ENCODE measurements at regions not wholly inside any gene's neighbourhood (a gene's known extent, or its start where the extent isn't known, plus 50 kb on each side); places are given as distances from the start of the nearest gene placed in this dataset.
"Not testable (repeated sequence)": the region's sequence is repeated elsewhere in the genome, so short reads cannot be mapped to it uniquely, and the experiment has no call there.

GRCh38 chr3:145191543-145191942, 969.4 kb downstream of the PLOD2 start:
- no peak for ATAC-seq

DNA sequence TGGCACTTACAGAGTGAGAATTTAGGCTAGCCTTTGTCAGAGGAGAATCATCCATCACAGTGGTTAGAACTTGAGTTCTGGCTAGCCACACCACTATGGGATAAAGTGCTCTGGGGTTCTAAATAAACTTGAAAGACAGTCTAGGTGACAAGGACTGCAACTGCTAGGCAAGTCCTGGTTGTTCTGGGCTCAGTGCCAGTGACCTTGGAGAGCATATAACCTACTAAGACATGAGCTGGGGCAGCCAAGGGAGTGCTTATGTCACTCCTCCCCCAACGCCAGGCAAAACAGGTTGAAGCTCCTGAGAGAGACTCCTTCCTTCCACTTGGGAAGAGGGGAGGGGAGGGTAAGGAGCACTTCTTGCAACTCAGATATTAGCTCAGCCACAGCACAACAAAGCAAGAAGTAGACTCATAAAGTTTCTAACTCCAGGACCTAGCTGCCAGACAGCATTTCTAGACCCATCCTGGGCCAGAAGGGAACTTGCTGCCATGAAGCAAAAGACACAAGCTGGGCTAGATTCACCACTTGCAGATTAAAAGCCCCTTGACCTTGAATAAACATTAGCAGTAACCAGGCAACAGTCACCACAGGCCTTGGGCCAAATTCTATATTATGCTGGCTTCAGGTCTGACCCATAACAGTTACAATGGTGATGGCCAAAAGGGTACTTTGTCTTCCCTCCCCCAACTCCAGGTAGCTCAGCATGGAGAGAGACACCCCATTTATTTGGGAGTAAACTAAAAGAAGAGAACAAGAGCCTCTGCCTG, 963.7 kb downstream of the PLOD2 start:
- ATAC-seq: no peak

DNA sequence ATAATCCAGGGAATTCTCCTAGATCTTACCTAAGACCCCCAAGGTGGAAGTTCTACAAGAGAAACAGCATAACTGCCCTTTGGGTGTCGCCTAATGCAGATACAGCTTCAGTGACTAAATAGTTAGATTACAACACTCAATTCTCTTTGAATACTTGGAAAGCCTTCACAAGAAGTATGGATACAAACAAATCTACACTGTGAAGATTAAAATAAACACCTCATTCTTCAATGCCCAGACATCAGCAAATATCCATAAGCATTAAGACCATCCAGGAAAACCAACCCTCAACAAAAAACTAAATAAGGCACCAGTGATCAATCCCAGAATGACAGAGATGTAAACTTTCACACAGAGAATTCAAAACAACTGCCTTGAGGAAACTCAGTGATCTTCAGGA, 963.2 kb downstream of the PLOD2 start:
- ATAC-seq: no peak

GRCh38 chr3:145209561-145209960, 951.4 kb downstream of the PLOD2 start:
- ATAC-seq: no peak

- ATAC-seq: no peak
Observed at GRCh38 chr3:145219355-145220235, 941.4 kb downstream of the PLOD2 start.

DNA sequence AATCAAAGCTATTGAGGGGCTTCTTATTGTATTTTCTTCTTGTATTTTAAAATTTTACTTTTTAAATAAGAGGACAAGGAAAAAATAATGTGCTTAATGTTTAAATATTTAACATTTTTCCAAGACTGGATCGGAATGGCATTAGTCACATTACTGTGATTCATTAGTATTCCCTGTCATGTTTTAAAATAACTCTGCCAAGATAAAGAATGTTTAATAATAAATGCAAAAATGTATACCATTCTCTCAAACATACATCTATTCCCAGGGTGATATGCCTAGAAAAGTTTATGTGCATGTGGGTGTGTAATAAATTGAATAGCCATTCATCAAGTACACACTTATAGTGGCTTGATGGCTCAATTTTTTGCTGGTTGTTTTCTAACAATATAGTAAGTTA, 936.1 kb downstream of the PLOD2 start:
- no peak for ATAC-seq

DNA sequence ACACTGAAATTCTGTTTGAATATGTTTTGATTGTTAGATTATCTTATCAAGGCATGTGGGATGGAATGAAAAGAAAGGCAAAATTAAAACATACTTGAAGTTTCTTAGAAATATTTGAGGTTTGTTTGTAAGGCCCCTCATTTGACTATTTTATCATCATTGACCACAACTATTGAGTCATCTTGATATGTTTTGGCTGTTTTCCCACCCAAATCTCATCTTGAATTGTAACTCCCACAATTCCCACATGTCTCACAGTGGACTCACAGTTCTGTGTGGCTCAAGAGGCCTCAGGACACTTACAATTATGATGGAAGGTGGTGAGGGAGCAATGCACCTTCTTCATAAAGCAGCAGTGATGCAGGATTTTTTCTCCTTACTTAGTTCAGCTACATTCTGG, 917.1 kb downstream of the PLOD2 start:
- no peak for ATAC-seq

GRCh38 chr3:145244327-145244726, 916.7 kb downstream of the PLOD2 start:
- ATAC-seq: no peak

- no peak for ATAC-seq
Observed at GRCh38 chr3:145246291-145246690, 914.7 kb downstream of the PLOD2 start.

DNA sequence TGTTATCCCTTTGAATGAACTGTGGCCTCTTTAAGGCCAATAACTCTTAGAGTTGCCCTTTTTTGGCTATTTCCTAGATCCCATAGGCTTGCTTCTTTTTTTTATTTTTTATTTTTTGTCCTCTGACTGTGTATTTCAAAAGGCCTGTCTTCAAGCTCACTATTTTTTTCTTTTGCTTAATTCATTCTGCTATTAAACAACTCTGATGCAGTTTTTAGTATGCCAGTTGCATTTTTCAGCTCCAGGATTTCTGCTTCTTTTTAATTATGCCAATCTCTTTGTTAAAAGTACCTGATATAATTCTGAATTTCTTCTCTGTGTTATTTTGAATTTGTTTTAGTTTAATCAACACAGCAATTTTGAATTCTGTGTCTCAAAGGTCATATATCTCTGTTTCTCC, 912.1 kb downstream of the PLOD2 start:
- ATAC-seq: no peak

GRCh38 chr3:145251311-145251710, 909.7 kb downstream of the PLOD2 start:
- no peak for ATAC-seq

- not testable (repeated sequence) for ATAC-seq
Observed at GRCh38 chr3:145257967-145258366, 903.0 kb downstream of the PLOD2 start.

DNA sequence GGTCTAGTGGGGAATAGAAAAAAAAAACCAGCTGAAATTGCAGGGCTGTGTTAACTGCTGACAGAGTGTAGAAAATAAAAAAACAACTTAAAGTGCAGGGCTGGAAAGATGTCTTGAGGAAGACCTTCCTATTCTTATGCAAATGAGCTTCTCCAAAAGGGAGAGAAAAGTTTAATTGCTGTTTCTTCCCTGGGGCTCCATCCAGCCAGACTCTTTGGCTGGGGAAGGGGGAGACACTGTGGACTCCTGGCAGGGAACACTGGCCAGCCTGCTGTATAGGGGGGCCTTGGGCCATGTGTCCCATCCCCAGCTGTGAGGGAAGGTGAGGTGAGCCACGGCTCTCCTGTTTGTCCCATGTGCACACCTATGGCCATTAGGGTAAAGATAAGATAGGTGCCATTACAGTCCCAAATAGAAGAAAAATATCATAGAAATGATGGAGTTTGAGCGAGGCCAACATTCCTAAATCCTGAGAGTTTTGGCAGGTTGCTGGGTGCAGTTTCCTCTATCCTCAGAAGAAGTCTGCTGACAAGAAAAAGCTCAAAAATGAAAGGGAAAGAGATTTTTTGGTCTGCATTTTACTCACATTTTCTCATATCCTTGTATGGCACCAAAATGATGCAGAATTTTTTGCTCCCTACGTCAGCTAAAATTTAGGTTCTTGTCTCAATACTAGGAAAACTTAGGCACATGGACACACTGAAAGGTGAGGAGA, 901.7 kb downstream of the PLOD2 start:
- ATAC-seq: no peak

DNA sequence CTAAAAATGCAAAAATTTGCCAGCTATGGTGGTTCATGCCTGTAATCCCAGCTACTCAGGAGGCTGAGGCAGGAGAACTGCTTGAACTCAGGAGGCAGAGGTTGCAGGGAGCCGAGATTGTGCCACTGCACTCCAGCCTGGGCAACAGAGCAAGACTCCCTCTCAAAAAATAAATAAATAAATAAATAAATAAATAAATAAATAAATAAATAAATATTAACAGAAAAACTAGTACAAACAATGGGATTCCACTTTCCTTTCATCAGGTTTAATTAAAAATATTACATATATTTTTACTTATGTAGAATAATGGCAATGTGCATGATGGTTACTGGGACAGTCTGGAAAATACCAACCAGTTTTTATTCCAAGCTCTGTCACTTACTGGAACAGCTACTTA, 897.5 kb downstream of the PLOD2 start:
- ATAC-seq: not testable (repeated sequence)

DNA sequence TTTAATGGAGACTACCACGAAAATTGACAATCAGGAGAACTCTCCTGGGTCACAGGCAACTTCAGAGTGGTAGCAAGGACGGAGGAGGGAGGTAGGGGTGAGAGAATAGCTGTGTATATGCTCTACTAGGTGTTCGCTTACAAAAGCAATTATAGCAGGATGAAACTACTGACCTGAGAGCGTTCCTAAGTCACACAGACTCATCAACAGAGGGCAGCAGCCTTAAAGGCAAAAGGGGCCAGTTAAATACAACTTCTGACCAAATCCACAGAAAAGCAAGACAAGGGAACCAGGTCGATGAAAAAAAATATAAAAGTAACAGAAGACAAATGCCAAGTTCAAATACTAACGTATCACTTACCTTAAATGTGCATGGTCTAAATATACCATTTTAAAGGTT, 894.6 kb downstream of the PLOD2 start:
- no peak for ATAC-seq

- no peak for ATAC-seq
Observed at GRCh38 chr3:145269106-145269505, 891.9 kb downstream of the PLOD2 start.

DNA sequence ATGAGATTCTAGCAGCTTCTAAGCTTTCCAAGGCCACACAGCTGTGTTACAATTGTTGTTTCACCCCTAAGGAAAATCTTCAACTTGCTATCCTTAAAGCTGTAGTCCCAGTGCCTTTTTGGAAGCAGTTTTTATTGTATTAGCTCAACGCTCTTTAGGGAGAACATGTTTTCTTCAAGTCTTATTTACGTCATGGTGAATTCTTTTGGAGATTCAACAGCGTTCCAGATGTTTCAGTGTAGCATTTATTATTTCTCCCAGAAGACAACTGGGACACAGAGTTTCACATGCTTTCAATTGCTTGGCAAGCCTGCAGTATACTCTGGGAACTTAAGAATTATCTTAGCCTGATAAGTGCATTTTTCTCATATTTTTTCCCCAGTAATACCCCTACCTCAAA, 888.3 kb downstream of the PLOD2 start:
- no peak for ATAC-seq

DNA sequence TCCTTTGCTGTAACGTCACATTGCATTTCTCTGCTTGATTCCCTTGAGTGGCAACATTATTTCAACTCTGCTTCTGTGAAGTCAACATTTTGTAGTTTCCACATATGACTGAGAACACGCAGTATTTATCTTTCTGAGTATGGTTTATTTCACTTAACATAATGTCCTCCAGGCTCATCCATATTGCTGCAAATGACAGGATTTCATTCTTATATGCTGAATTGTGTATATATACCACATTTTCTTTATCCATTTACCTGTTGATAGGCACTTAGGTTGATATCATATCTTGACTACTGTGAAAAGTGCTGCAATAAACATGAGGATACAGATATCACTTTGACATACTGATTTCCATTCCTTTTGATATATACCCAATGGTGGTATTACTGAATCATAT, 878.5 kb downstream of the PLOD2 start:
- no peak for ATAC-seq

- no peak for ATAC-seq
Observed at GRCh38 chr3:145286937-145287336, 874.0 kb downstream of the PLOD2 start.

DNA sequence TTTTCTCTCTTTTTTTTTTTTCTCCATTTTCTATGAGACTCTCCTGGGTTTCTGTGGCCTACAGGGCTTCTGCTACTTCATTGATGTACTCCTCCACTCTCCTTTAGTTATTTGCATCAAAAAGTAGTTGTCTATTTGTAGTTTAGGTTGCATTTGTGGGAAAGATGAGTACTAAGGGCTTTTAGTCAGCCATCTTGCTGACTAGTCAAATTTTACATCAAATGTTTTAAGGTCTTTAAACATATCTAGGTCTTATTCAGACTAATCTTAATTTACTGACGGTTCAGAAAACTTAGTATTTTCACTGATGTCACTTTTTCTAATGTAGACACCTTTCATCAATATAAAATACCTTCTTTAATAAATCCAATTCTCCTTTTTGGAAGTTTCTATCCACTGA, 871.0 kb downstream of the PLOD2 start:
- ATAC-seq: no peak

DNA sequence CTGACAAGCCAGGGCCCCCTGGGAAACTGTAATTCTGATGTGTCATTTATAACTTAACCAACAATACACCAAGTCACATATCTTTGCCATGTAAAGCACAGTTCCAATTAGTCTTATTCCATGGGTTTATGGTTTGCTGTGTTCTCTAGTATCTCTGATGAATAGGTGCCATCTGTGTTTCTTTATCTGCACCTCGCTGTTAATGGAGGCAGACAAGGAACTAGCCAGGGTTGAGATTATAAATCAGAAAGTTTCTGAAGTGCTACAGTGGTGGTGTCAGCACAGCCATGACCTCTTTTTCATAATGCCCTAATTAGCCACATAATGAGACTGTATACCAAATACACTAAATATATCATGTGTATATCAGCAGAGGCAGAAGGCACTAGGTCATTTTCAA, 866.4 kb downstream of the PLOD2 start:
- ATAC-seq: no peak

DNA sequence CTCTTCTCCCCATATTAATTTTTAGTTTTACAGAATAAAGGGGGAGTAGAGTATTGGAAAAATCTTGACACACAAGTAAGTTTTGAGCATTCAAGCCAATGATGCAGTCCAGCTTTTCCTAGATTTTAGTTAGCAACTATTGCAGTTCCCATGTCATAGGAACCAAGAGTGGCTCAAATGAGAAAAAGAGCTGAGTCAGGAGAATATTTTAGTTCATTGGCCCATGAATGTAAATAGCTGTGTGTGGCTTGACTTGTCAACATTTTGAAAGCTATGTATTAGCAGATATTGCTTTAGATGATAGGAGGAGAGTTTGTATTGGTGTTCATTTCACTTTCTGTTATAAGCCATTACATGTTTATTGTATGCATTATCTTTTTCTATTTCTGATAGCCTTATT, 853.7 kb downstream of the PLOD2 start:
- no peak for ATAC-seq

DNA sequence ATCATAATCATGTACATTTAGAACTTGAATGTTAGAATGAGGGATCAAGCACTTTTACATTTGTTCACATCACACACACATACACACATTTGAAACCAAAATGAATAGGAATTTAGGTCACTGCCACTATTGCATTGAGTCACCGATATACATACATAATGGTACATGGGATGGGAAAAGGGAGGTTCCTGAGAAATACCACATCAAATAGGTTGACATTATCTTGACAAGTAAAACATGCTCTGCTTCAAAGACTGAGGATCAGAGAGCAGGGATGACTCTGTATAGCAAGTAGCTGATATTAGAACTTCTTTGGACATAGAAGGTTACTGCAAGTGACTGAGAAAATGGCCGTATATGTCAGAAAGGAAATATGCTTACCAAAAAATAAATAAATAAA, 847.2 kb downstream of the PLOD2 start:
- no peak for ATAC-seq
